Astrocyte of the cerebellum (primary cell): ENCODE measurements at regions not wholly inside any gene's neighbourhood (a gene's known extent, or its start where the extent isn't known, plus 50 kb on each side); places are given as distances from the start of the nearest gene placed in this dataset.

Source experiments
- DNase-seq: peaks from one replicate; pipeline ENCODE4 v3.0.0-alpha.2; 2011; ENCODE audit warnings: low read depth
- H3K4me3 ChIP-seq: 2 replicates; pipeline ENCODE4 v1.5.1; 2011; ENCODE audit warnings: mild to moderate bottlenecking, low read depth, low read length, moderate library complexity
- in situ Hi-C: cut with HindIII; loops from 2 replicates; pipeline ENCODE4 v1.10.0; 2017; ENCODE audit warnings: low sequenced_read_pairs
- TF ChIP-seq, protein P1 (sequence below): IDR thresholded peaks from 2 replicates; pipeline ENCODE4 v1.5.1; 2012; ENCODE audit warnings: low read length, low read depth, moderate library complexity, mild to moderate bottlenecking; ENCODE audit errors: missing control alignments

DNA sequence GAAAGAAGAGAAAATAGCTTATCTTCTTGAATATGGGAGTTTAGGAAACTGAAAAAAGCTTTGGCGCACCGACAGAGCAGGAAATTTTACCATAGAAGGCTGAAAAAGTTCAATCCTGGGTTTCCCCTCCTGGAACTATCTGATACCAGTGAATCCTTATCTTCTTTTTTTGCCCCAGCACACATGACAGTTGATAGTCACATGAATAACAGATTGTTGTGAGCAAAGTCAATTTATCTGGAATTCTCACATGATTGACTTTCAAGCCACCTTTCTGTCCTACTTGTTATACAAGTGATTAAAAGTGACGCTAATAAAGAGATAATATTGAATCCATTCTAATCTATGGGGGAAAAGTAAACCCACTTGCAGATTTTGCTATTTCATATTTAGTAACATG, 365.8 kb upstream of the NPVF start:
- no peak for DNase-seq
- in situ Hi-C loops = no loop called here
- TF ChIP-seq, protein P1, sequence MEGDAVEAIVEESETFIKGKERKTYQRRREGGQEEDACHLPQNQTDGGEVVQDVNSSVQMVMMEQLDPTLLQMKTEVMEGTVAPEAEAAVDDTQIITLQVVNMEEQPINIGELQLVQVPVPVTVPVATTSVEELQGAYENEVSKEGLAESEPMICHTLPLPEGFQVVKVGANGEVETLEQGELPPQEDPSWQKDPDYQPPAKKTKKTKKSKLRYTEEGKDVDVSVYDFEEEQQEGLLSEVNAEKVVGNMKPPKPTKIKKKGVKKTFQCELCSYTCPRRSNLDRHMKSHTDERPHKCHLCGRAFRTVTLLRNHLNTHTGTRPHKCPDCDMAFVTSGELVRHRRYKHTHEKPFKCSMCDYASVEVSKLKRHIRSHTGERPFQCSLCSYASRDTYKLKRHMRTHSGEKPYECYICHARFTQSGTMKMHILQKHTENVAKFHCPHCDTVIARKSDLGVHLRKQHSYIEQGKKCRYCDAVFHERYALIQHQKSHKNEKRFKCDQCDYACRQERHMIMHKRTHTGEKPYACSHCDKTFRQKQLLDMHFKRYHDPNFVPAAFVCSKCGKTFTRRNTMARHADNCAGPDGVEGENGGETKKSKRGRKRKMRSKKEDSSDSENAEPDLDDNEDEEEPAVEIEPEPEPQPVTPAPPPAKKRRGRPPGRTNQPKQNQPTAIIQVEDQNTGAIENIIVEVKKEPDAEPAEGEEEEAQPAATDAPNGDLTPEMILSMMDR = no peak
- H3K4me3 ChIP-seq = no peak overlapping the region

DNA sequence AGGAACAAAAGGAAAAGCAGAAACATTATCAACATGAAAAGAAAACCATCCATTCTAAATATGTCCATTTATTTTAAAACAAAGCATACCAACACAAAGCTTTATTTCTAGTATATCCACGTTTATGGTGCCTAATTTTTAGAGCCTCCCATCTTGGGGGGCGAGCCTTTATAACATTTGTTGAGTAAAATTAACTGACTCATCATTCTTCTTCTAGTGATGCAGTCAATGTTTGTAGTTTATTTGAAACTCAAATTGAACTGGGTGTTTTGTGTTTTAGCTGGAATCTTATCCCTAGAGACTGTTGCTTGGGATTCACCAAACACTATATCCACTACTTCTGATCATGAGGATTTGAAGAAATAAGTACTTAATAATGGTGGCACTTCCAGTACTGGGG, 366.4 kb upstream of the NPVF start:
- TF ChIP-seq, protein P1 = no peak
- H3K4me3 ChIP-seq = no peak overlapping the region
- no peak for DNase-seq
- in situ Hi-C loops = no loop called here

- DNase-seq = no peak
- TF ChIP-seq, protein P1 = no peak
- no peak overlapping the region for H3K4me3 ChIP-seq
- in situ Hi-C loops = no loop called here
These were observed 367.7 kb upstream of the NPVF start for GRCh38 chr7:25595996-25596395.

GRCh38 chr7:25596443-25596842, 368.2 kb upstream of the NPVF start:
- no peak for DNase-seq
- TF ChIP-seq, protein P1 = no peak
- in situ Hi-C loops = no loop called here
- H3K4me3 ChIP-seq = no peak overlapping the region

- no peak for DNase-seq
- TF ChIP-seq, protein P1 = no peak
- H3K4me3 ChIP-seq = no peak overlapping the region
- in situ Hi-C loops = no loop called here
These were observed 369.7 kb upstream of the NPVF start for GRCh38 chr7:25597946-25598345.

DNA sequence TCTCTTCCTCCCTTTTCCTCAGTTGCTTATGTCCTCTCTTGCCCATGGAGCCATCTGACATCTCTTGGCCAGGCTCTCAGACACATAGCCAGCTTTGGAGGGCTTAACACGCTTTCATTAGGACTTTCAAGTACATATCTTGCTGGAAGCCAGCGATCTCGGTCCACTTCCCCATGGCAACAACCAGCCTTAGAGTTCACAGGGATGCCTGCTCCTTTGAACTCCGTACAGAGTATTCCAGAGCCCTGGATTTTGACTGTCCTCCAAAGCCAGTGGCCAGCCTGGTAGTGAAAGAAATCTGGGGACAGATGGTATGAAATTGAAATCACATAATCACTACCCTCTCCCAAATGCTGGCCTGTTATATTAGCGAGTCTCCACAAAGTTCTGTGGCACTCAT, 370.5 kb upstream of the NPVF start:
- no peak for DNase-seq
- TF ChIP-seq, protein P1 = no peak
- H3K4me3 ChIP-seq = no peak overlapping the region
- in situ Hi-C loops = no loop called here
